Posterior cingulate gyrus (tissue), 11 donors: ENCODE measurements at regions not wholly inside any gene's neighbourhood (a gene's known extent, or its start where the extent isn't known, plus 50 kb on each side); places are given as distances from the start of the nearest gene placed in this dataset.
A peak's percentile ranks its signal among the peaks of the same experiment; 100 is the strongest.

Experiments
- DNase-seq, 10 donors: peaks; one replicate each; pipeline versions ENCODE4 v3.0.0 to v3.0.0-alpha.2; 2020 to 2021; ENCODE audit warnings: mixed read lengths in 3 of 10
- intact Hi-C: fragments of 100-400 bp; cut with DNase I; formaldehyde crosslinking; loops from one replicate; pipeline ENCODE4 v1.15.1; 2023

- no peak for DNase-seq
- intact Hi-C loops, result no loop called here
These were observed 56.0 kb upstream of the CTTNBP2 start for GRCh38 chr7:117929237-117929636.

- intact Hi-C loops, result no loop called here
- DNase-seq, result no peak
These were observed 58.1 kb upstream of the CTTNBP2 start for GRCh38 chr7:117931314-117931713.

- intact Hi-C loops, result no loop called here
- no peak for DNase-seq
These were observed 64.0 kb upstream of the CTTNBP2 start for GRCh38 chr7:117937049-117937752.

DNA sequence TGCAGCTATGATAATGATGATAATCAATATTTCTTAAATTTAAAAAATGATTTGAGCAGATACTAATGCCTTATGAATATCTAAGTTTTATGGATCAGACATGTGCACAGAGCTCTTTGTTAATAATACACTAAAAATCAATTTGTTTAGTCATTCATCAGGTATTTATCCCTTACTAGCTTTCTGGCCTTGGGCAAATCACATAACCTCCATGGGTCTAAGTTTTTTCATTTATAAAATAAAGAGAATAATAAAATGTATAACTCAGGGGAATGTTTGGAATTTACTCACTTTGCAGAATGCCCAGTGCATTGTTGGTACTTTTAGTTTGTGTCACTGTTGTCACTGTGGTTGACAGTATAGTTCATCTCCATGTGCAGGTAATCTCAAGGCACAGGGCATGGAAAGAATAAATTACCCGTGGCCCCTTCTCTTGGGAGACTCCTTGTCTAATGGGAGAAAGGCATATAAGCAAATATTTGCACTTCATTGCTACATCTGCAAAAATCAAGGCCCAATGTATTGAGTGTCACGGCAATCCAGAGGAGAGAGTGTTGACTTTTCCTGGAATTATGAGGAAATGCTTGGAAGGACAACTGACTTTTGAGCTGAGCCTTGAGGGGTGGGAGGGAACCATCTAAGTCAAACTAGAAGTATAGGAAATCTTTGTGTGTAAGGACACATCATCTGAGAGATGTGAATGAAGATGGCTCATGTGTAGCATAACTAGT is 64.7 kb upstream of the CTTNBP2 start:
- DNase-seq, result no peak
- intact Hi-C loops, result no loop called here

DNA sequence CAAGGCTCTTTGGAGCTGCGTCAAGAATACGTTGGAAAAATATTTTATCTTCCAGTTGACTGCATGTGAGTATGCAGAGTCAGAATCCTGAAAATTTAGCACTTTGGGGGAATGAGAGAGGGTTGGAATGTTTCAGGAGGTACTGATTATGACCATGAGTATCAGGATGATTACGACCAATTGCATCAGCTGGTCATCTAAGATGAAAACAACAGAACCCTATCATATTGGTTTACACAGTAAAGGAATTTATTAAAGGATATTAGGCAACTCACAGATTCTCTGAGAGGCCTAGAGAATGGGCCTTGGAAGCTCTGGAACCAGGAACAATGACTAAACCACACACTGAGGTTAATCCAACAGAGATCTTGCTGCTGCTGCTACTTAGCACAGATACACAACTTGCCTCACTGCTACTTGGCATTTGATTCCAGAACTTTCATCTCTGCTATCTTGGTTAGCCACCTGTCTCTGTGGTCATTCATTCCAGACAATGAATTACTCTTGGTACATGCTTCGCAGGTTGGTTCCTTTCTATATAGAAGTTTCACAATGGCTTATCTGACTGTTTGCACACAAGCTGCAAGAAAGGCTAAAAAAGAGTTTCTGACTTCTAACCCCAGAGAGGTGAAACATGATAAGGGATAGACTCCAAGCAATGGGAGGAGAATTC is 68.0 kb upstream of the CTTNBP2 start:
- intact Hi-C loops, result no loop called here
- no peak for DNase-seq

GRCh38 chr7:117942780-117943179 is 69.5 kb upstream of the CTTNBP2 start:
- peak in 2 of 10 donors; percentile 11 to 84 for DNase-seq
- intact Hi-C loops, result no loop called here

DNA sequence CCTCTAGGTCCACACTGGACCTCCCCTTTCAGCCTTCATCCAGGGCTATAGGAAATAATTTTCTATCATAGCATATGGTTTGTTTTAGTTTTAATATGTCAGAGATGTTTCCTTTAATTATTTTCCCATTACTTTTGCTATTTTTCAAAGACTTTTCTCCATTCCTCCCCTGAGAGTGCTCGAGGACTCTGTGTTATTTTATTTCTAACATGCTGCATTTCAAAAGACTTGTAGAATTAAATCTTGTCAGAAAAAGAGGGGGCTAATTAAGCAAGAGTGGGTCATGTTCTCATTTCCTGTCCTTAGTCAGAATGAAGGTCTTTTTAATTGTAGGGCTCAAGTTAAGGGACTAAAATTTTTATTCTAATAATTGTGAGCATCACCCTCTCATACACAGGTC is 71.6 kb upstream of the CTTNBP2 start:
- intact Hi-C loops, result no loop called here
- DNase-seq, result no peak

DNA sequence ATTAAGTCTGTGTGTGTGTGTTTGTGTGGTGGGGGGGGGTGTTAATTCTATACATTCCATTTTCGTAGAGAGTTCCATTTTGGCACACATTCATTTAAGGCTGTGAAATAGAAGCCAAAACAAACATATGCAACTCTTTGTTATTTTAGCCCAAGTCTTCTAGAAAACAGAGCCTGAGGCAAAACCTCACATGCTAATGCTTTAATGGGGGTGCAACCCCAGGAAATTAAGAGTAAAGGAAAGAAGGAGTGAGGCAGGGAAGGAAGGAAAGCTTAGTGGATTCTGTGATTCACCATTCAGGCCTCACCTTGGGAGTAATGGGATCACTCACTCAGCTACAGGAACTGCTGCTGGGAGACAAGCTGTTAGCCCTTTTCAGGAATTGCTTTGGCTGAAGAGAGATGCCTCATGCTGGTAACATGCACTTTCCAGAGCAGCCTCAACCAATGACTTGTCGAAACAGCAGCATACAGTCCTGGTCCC is 73.0 kb upstream of the CTTNBP2 start:
- no peak for DNase-seq

DNA sequence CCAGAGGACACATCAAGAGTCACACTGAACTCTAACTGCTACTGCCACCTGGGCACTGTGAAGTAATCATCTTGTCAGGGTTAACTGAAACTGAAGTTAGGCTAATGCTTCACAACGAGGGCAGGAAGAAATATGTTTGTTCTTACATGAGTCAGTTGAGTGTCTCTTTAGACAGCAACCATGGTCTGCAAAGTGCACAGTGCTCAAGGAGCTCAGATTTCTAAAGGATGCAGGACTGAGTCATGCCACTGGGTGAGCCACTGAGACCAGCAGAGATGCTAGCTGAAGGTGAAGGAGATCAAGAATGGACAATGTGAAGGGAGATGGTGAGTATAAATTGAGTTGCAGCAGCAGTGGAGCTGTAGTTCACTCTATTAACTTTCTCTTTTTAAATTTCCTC is 76.0 kb upstream of the CTTNBP2 start:
- intact Hi-C loops, result no loop called here
- no peak for DNase-seq

More for the DNA sequence above, 73.0 kb upstream of the CTTNBP2 start:
- intact Hi-C loops, result no loop called here

- intact Hi-C loops, result no loop called here
- DNase-seq, result no peak
These were observed 77.5 kb upstream of the CTTNBP2 start for GRCh38 chr7:117950601-117951260.

GRCh38 chr7:117951285-117951684 is 78.0 kb upstream of the CTTNBP2 start:
- no peak for DNase-seq
- intact Hi-C loops, result no loop called here

DNA sequence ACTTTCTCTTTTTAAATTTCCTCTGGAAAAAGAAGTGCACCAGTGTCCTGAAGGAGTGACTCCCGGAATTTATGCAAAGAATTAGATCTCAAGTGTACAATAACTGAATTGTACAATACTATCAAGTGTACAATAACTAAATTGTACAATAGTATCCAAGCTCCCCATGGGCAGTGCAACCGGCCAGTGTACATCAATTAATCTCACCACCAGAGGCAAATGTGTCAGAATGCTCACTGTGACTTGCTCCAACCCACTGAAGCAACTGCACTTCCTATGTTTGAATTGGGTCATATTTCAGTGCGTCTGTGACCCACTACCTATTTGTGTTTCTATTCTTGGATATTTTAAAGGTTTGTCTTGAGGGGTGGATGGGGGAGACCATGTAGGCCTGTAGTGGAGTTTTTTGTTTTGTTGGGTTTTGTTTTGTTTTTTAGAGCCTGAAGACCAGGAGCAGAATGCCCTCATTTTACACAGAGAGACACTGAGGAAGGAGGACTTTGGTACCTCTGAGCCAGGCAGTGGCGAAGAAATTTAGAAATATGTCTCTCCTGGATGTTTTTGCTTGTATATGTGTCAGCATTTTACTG is 78.5 kb upstream of the CTTNBP2 start:
- DNase-seq, result no peak
- intact Hi-C loops, result no loop called here

- no peak for DNase-seq
- intact Hi-C loops, result no loop called here
These were observed 81.8 kb upstream of the CTTNBP2 start for GRCh38 chr7:117955046-117955445.

- no peak for DNase-seq
- intact Hi-C loops, result no loop called here
These were observed 87.1 kb upstream of the CTTNBP2 start for GRCh38 chr7:117960351-117960750.

DNA sequence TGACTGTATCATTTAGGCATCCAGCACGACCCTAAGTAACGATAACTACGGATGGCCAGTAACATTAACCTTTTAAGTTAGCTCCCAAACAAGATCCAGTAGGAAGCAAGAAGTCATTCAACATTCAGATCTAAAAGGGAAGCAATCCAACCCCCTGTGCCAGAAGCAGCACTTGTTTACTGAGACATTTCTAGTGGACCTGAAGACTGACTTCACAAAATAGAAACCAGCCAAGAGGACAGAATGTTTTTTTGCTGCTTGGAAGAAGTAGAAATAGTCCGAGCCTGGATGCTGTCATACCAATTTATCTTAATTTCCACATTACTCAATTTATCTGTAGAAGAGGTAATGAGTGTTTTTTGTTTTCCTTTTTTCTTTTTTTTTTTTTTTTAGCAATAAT is 88.0 kb upstream of the CTTNBP2 start:
- intact Hi-C loops, result no loop called here

GRCh38 chr7:117962366-117962994 is 89.2 kb upstream of the CTTNBP2 start:
- intact Hi-C loops, result no loop called here
- no peak for DNase-seq

More for the DNA sequence above, 88.0 kb upstream of the CTTNBP2 start:
- DNase-seq, result no peak

DNA sequence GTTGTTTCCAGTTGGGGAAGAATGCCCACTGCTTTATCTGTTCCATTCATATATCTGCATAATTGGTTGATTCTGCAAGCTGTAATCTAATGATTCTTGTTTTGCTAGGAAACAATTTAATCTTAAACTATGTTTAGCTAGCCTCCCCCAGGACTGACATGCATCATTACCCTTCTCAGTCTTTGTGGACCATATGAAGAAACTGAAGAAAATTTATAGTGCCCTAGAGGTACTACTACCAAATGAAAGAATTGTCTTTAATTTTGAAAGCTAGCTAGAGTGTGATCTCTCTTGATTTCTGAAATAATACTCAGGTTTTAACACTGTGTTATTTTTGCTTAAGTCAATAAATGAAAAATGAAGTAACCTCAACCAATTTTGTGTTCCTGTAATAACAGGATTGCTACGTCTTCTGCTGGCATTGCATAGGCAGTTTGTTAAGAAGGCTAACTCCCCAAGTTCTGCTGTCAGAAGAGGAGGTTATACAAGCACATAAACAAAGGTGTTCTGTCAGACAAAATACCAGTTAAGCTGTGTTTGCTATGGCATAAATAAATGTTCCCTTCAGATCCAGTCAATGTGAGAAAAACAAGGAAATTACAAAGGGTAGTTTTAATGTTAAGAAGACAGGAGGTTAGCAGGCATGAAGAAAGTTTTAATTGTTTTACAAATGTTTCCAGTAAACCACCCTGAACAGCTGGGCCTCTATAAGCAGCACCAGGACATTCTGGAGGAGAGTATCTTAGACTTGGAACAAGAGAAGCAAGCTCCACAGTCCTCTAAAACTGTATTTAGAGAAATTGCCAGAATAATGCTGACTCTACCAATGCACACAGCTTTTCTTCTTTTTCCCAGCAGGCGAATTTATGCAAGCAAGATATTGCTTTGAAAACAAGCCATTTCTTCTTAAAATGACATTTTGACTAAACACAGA is 90.3 kb upstream of the CTTNBP2 start:
- DNase-seq, result no peak
- intact Hi-C loops, result no loop called here

DNA sequence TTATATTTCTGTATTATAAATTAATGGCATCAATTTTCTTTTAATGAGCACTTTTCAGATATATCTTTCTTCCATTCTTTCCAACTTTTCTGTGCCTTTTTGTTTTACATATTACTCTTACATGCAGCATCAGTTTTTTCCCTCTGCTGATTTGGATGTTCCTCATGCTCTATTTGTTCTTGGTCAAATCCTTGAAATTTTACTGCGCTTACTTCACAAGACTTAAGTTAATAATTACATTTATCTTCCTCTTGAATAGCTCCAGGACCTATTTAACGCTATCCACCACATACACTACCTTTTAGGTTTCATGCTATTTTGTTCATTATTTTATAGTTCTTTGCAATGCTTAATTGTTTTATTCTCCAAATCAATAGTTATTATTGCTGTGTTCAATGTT is 97.6 kb upstream of the CTTNBP2 start:
- intact Hi-C loops, result no loop called here
- no peak for DNase-seq
